GM23338 (cell line): ENCODE measurements at regions not wholly inside any gene's neighbourhood (a gene's known extent, or its start where the extent isn't known, plus 50 kb on each side); places are given as distances from the start of the nearest gene placed in this dataset.

Experiments used
- ATAC-seq: fragments of 200-7000 bp; cut with Tn5 transposase; 3 replicates; pipeline ENCODE4 v1.9.1; 2020
- DNase-seq: peaks from one replicate; pipeline ENCODE4 v3.0.0-alpha.2; 2015; ENCODE audit warnings: low spot score
- H2AFZ ChIP-seq: fragments of 200-600 bp; sonication (generic); 2 replicates; pipeline ENCODE4 v1.8.0; 2016; ENCODE audit warnings: antibody characterized with exemption, mild to moderate bottlenecking, moderate library complexity
- H3F3A ChIP-seq: fragments of 200-600 bp; sonication (generic); replicated peaks from 2 replicates; pipeline ENCODE4 v1.8.0; 2017; ENCODE audit warnings: antibody characterized with exemption, mixed run types, low read depth
- H3K27ac ChIP-seq: fragments of 200-600 bp; sonication (generic); 2 replicates; pipeline ENCODE4 v1.6.1; 2016; ENCODE audit warnings: low read depth
- H3K27me3 ChIP-seq: fragments of 200-600 bp; sonication (generic); 2 replicates; pipeline ENCODE4 v1.8.0; 2016; ENCODE audit warnings: mild to moderate bottlenecking, mixed run types, moderate library complexity; ENCODE audit not compliant: insufficient read depth
- H3K36me3 ChIP-seq: fragments of 200-600 bp; sonication (generic); 2 replicates; pipeline ENCODE4 v1.8.0; 2016; ENCODE audit warnings: mild to moderate bottlenecking; ENCODE audit not compliant: insufficient read depth
- H3K4me1 ChIP-seq: fragments of 200-600 bp; sonication (generic); 2 replicates; pipeline ENCODE4 v1.8.0; 2016; ENCODE audit warnings: mild to moderate bottlenecking, moderate library complexity; ENCODE audit not compliant: insufficient read depth
- H3K4me2 ChIP-seq: fragments of 200-600 bp; sonication (generic); 2 replicates; pipeline ENCODE4 v1.7.1; 2017; ENCODE audit warnings: mixed run types
- H3K4me3 ChIP-seq: fragments of 200-600 bp; sonication (generic); 2 replicates; pipeline ENCODE4 v1.6.1; 2016; ENCODE audit warnings: mixed run types
- H3K79me2 ChIP-seq: fragments of 200-600 bp; sonication (generic); replicated peaks from 2 replicates; pipeline ENCODE4 v1.8.0; 2017; ENCODE audit warnings: mild to moderate bottlenecking; ENCODE audit not compliant: insufficient read depth
- H3K9me2 ChIP-seq: fragments of 200-600 bp; sonication (generic); 2 replicates; pipeline ENCODE4 v1.8.0; 2017; ENCODE audit not compliant: insufficient read depth
- H4K20me1 ChIP-seq: fragments of 200-600 bp; sonication (generic); replicated peaks from 2 replicates; pipeline ENCODE4 v1.8.0; 2017; ENCODE audit warnings: mild to moderate bottlenecking; ENCODE audit not compliant: insufficient read depth
- H3K27ac Mint-ChIP-seq: 2 replicates; pipeline ENCODE4 v1.8.0; 2020; ENCODE audit warnings: inconsistent platforms, mild to moderate bottlenecking, moderate library complexity, mixed read lengths
- H3K27me3 Mint-ChIP-seq: 3 replicates; pipeline ENCODE4 v1.8.0; 2022; ENCODE audit warnings: low read depth, mild to moderate bottlenecking, moderate library complexity, mixed read lengths, inconsistent platforms; ENCODE audit not compliant: insufficient read depth, poor library complexity
- H3K36me3 Mint-ChIP-seq: 3 replicates; pipeline ENCODE4 v1.8.0; 2021; ENCODE audit warnings: low read depth, mild to moderate bottlenecking, inconsistent platforms, moderate library complexity, mixed read lengths
- H3K4me1 Mint-ChIP-seq: 3 replicates; pipeline ENCODE4 v1.8.0; 2020; ENCODE audit warnings: mild to moderate bottlenecking, inconsistent platforms, mixed read lengths
- H3K4me3 Mint-ChIP-seq: 3 replicates; pipeline ENCODE4 v1.8.0; 2021; ENCODE audit warnings: moderate library complexity, mild to moderate bottlenecking, inconsistent platforms, mixed read lengths
- H3K9me3 Mint-ChIP-seq: 3 replicates; pipeline ENCODE4 v1.8.0; 2020; ENCODE audit warnings: moderate library complexity, mild to moderate bottlenecking, inconsistent platforms, mixed read lengths
- CTCF ChIP-seq, 2 experiments: fragments of 200-600 bp in 1 of 2; sonication (generic) in 1 of 2; conservative IDR thresholded peaks; 2 replicates each; pipeline versions ENCODE4 v1.5.1 to v1.6.1; 2016 to 2017; ENCODE audit warnings: antibody characterized with exemption in 2 of 2, low read depth in 2 of 2, mild to moderate bottlenecking in 2 of 2, moderate library complexity in 1 of 2
- ETS1 ChIP-seq: IDR thresholded peaks from 2 replicates; pipeline ENCODE4 v1.6.1; 2016; ENCODE audit warnings: antibody characterized with exemption
- EZH2phosphoT487 ChIP-seq: fragments of 200-600 bp; sonication (generic); IDR thresholded peaks from one replicate; pipeline ENCODE4 v1.8.1; 2018; ENCODE audit warnings: antibody characterized with exemption; ENCODE audit not compliant: unreplicated experiment
- REST ChIP-seq: IDR thresholded peaks from one replicate; pipeline ENCODE4 v1.6.1; 2018; ENCODE audit warnings: antibody characterized with exemption; ENCODE audit not compliant: unreplicated experiment
- ZNF114 ChIP-seq: fragments of 250-450 bp; sonication (Bioruptor Pico); IDR thresholded peaks from 2 replicates; pipeline ENCODE4 v1.5.0; 2020; ENCODE audit warnings: mild to moderate bottlenecking, moderate library complexity
- ZNF331 ChIP-seq: fragments of 250-450 bp; sonication (Bioruptor Pico); IDR thresholded peaks from 2 replicates; pipeline ENCODE4 v1.5.0; 2020; ENCODE audit warnings: low read depth, mild to moderate bottlenecking, moderate library complexity

GRCh38 chrX:20477836-20478524 lies 211.3 kb upstream of the RPS6KA3 start (continued):
- TF ChIP-seq REST (no peak), EZH2phosphoT487 (no peak), ZNF114 (CRISPR knock-in tag) (no peak), CTCF (conservative IDR thresholded peaks at IDR 0.05; ENCODE audit: low read depth in 2 of 2) (no peak), ETS1 (no peak), ZNF331 (CRISPR knock-in tag) (no peak)

- ATAC-seq (no peak), DNase-seq (no peak)
- Histone ChIP-seq H4K20me1 (no peaks in the 10 kb centered on the region), H3K9me2 (no peaks in the 10 kb centered on the region), H3K79me2 (no peaks in the 10 kb centered on the region), H3K4me1 (no peaks in the 10 kb centered on the region), H2AFZ (no peak overlapping the region), H3K4me2 (no peak overlapping the region), H3K36me3 (no peaks in the 10 kb centered on the region), H3F3A (no peaks in the 10 kb centered on the region), H3K4me3 (no peak overlapping the region), H3K27me3 (no peaks in the 10 kb centered on the region), H3K27ac (no peak overlapping the region)
- no peaks in the 10 kb centered on the region for H3K27me3 Mint-ChIP-seq
- TF ChIP-seq REST = no peak
- no peaks in the 10 kb centered on the region for H3K4me1 Mint-ChIP-seq
- no peaks in the 10 kb centered on the region for H3K36me3 Mint-ChIP-seq
- no peak overlapping the region for H3K27ac Mint-ChIP-seq
- no peak overlapping the region for H3K4me3 Mint-ChIP-seq
- H3K9me3 Mint-ChIP-seq = no peaks in the 10 kb centered on the region
These were observed 210.5 kb upstream of the RPS6KA3 start for GRCh38 chrX:20477219-20477618.
